ENCODE measurements at regions not wholly inside any gene's neighbourhood (a gene's known extent, or its start where the extent isn't known, plus 50 kb on each side); places are given as distances from the start of the nearest gene placed in this dataset.

DNA sequence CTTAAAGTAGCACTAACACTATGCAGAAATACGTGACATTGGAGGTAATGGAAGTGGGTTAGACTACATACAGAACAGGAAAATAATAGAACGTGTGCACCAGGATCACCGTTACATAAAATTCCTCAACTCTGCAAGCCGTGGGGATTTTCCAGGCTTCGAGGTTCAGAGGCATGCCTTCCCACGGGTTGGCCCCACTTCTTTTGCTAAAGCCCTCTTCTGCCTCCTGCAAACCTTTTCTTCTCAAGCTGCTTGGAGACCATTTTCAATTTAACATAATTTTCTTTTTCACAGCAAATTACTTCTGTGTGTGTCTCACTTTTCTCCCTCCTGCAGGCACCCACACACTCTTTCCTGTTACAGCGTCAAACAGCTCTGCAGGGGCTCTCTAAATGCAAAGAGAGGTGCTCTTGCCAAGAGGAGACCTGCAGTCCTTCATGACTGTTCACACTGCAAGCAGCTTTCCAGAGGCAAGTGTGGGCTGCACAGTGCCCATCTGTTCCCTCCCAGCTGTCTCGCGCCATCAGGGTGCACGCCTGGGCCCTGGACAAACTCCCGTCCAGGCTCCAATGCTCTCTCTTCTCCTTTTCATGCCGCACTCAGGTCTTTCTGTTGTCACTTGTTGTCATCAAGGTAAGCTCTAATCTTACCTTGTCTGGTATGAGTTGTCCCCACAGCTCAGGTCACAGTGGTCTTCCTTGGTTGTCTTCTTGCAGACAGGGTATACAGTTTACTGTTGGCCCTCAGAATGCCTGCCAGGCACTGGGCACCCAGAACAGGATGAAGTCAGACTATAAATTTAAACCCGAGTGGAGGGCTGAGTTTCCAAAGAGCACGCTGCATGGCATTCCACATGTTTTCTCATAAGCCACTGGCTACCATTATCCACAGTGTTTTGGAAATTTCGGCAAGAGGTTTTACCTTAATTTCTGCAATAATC, 164.8 kb upstream of the GGTLC1 start:
- POLR2A ChIA-PET = no interaction called here
- ATAC-seq (no peak), DNase-seq (ENCODE audit: low read depth in 1 of 2, low spot score in 1 of 2) (no peak), FAIRE-seq (no peak)
- Histone ChIP-seq H3K4me3 (no peak overlapping the region), H3K4me2 (no peak overlapping the region), H3K9me3 (peaks cover 4% of the 10 kb centered on the region; the same call in 1 of the 3 replicates), H3K27ac (no peak overlapping the region), H3K4me1 (no peaks in the 10 kb centered on the region)
- CTCF ChIA-PET = interaction anchor here (0.9 to 1.5 kb wide), 3 partner anchors 51 to 764 kb away, joined by 3 read pairs; no protein-coding TSS in a partner anchor
- TF ChIP-seq HDAC2 (IDR thresholded peaks at IDR 0.05) (no peak), JUNB (IDR thresholded peaks at IDR 0.05) (no peak), MAFK (IDR thresholded peaks at IDR 0.05; ENCODE audit: partially characterized antibody) (no peak), SREBF2 (IDR thresholded peaks at IDR 0.05) (no peak), EHF (CRISPR knock-in tag; IDR thresholded peaks at IDR 0.05) (no peak), CHD2 (IDR thresholded peaks at IDR 0.05; ENCODE audit: low read length, partially characterized antibody) (no peak), KDM5A (IDR thresholded peaks at IDR 0.05) (no peak), NR3C1 (IDR thresholded peaks at IDR 0.05) (no peak), FOXS1 (CRISPR knock-in tag; IDR thresholded peaks at IDR 0.05) (no peak)
- TF ChIP-seq, protein P1, sequence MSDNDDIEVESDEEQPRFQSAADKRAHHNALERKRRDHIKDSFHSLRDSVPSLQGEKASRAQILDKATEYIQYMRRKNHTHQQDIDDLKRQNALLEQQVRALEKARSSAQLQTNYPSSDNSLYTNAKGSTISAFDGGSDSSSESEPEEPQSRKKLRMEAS (IDR thresholded peaks at IDR 0.05) = no peak
- TF ChIP-seq, protein P2, sequence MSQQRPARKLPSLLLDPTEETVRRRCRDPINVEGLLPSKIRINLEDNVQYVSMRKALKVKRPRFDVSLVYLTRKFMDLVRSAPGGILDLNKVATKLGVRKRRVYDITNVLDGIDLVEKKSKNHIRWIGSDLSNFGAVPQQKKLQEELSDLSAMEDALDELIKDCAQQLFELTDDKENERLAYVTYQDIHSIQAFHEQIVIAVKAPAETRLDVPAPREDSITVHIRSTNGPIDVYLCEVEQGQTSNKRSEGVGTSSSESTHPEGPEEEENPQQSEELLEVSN (IDR thresholded peaks at IDR 0.05; ENCODE audit: borderline replicate concordance, low read depth) = no peak
- TF ChIP-seq, protein P3, sequence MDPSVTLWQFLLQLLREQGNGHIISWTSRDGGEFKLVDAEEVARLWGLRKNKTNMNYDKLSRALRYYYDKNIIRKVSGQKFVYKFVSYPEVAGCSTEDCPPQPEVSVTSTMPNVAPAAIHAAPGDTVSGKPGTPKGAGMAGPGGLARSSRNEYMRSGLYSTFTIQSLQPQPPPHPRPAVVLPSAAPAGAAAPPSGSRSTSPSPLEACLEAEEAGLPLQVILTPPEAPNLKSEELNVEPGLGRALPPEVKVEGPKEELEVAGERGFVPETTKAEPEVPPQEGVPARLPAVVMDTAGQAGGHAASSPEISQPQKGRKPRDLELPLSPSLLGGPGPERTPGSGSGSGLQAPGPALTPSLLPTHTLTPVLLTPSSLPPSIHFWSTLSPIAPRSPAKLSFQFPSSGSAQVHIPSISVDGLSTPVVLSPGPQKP (IDR thresholded peaks at IDR 0.05; ENCODE audit: low read depth, low read length) = no peak
- TF ChIP-seq, protein P4, sequence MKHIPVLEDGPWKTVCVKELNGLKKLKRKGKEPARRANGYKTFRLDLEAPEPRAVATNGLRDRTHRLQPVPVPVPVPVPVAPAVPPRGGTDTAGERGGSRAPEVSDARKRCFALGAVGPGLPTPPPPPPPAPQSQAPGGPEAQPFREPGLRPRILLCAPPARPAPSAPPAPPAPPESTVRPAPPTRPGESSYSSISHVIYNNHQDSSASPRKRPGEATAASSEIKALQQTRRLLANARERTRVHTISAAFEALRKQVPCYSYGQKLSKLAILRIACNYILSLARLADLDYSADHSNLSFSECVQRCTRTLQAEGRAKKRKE (CRISPR knock-in tag; IDR thresholded peaks at IDR 0.05; ENCODE audit: low read depth) = no peak
- TF ChIP-seq, protein P5, sequence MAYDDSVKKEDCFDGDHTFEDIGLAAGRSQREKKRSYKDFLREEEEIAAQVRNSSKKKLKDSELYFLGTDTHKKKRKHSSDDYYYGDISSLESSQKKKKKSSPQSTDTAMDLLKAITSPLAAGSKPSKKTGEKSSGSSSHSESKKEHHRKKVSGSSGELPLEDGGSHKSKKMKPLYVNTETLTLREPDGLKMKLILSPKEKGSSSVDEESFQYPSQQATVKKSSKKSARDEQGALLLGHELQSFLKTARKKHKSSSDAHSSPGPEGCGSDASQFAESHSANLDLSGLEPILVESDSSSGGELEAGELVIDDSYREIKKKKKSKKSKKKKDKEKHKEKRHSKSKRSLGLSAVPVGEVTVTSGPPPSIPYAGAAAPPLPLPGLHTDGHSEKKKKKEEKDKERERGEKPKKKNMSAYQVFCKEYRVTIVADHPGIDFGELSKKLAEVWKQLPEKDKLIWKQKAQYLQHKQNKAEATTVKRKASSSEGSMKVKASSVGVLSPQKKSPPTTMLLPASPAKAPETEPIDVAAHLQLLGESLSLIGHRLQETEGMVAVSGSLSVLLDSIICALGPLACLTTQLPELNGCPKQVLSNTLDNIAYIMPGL (CRISPR knock-in tag; IDR thresholded peaks at IDR 0.05; ENCODE audit: borderline replicate concordance) = no peak
- WGBS (ENCODE audit: missing lambda C conversion rate) = 41% methylated on average over 15 of the region's 15 CpGs

DNA sequence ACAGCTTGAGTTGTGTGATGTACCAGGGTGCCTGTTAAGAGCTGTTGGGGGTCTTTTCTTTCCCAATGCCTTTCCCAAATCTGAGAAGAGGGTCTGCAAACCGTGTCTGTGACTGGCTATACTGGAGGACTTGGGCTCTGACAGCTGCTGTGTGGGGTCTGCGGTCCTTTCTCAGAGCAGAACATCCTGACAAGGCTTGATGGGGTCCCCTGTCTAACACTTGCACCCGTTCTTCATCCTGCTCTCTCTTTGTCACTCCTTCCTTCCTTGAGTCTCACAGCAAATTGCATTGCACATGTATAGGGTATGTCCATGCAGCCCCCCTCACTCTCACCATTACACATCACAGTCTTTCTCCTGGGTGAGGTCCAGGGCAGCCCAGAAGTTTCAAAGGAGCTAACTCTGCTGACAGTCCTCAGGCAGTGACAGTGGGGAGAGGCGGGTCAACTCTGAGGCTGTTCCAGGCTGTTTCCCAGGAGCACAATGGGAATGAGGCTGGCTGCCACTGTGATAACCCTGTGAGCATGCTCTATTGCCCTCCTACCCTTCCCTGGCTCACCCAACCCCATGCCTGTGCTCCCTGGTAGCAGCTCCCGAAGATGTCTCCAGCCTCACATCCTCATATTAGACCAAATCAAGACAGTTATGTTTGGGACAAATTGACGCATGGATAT, 163.2 kb upstream of the GGTLC1 start:
- DNase-seq (ENCODE audit: low read depth in 1 of 2, low spot score in 1 of 2) = no peak
- Histone ChIP-seq H3K27ac (no peak overlapping the region), H3K4me3 (no peak overlapping the region), H3K4me2 (no peak overlapping the region), H3K4me1 (no peaks in the 10 kb centered on the region), H3K9me3 (peaks cover 4% of the 10 kb centered on the region; the same call in 1 of the 3 replicates)
- 55% methylated on average over 6 of the region's 6 CpGs for WGBS (ENCODE audit: missing lambda C conversion rate)
- ChIA-PET POLR2A (no interaction called here), CTCF (interaction anchor here (0.8 to 4.2 kb wide), 4 partner anchors 8 to 36 kb away, joined by 3 to 37 read pairs (median 3); no protein-coding TSS in a partner anchor)
- no peak for FAIRE-seq
- no peak for ATAC-seq
- TF ChIP-seq, protein P1 (IDR thresholded peaks at IDR 0.05) = no peak
- no peak for TF ChIP-seq HOXB13 (CRISPR knock-in tag; IDR thresholded peaks at IDR 0.05; ENCODE audit: low read depth)
- TF ChIP-seq KDM1A (IDR thresholded peaks at IDR 0.05; ENCODE audit: low read depth) = no peak
- TF ChIP-seq, protein P2 (IDR thresholded peaks at IDR 0.05; ENCODE audit: borderline replicate concordance, low read depth) = no peak

Data from A549 (cell line).